GM12878 (cell line): ENCODE measurements at regions not wholly inside any gene's neighbourhood (a gene's known extent, or its start where the extent isn't known, plus 50 kb on each side); places are given as distances from the start of the nearest gene placed in this dataset.

Experiments used
- CUX1 ChIP-seq: IDR thresholded peaks from 2 replicates; pipeline ENCODE4 v1.6.1; 2012; ENCODE audit warnings: improper control_type of control experiment, low read depth, low read length; ENCODE audit not compliant: insufficient replicate concordance
- EED ChIP-seq: sonication (generic); IDR thresholded peaks from 2 replicates; pipeline ENCODE4 v1.6.1; 2016; ENCODE audit warnings: antibody characterized with exemption, low read depth
- HDGF ChIP-seq: fragments of 450-650 bp; IDR thresholded peaks from 2 replicates; pipeline ENCODE4 v1.6.1; 2016; ENCODE audit warnings: antibody characterized with exemption
- HSF1 ChIP-seq: fragments of 150-350 bp; IDR thresholded peaks from 2 replicates; pipeline ENCODE4 v1.6.1; 2014; ENCODE audit warnings: mild to moderate bottlenecking, low read depth, low read length
- LARP7 ChIP-seq: fragments of 450-650 bp; IDR thresholded peaks from 2 replicates; pipeline ENCODE4 v1.6.1; 2017; ENCODE audit warnings: mild to moderate bottlenecking
- NBN ChIP-seq: fragments of 450-650 bp; IDR thresholded peaks from 2 replicates; pipeline ENCODE4 v1.6.1; 2016
- NFYA ChIP-seq: IDR thresholded peaks from 2 replicates; pipeline ENCODE4 v1.6.1; 2011; ENCODE audit warnings: low read depth, mild to moderate bottlenecking, low read length, improper control_type of control experiment, borderline replicate concordance
- NR2C2 ChIP-seq: IDR thresholded peaks from 2 replicates; pipeline ENCODE4 v1.6.1; 2011; ENCODE audit warnings: borderline replicate concordance, low read depth; ENCODE audit not compliant: control insufficient read depth, insufficient read length
- POU2F2 ChIP-seq: IDR thresholded peaks from 3 replicates; pipeline ENCODE4 v1.6.1; 2011; ENCODE audit warnings: low read depth, mild to moderate bottlenecking, low read length, borderline replicate concordance
- RELA ChIP-seq: fragments of 450-650 bp; IDR thresholded peaks from 2 replicates; pipeline ENCODE4 v1.8.0; 2014; ENCODE audit warnings: borderline replicate concordance; ENCODE audit not compliant: partially characterized antibody
- SIX5 ChIP-seq: IDR thresholded peaks from 2 replicates; pipeline ENCODE4 v1.6.1; 2011; ENCODE audit warnings: mild to moderate bottlenecking, low read depth, low read length, moderate library complexity; ENCODE audit not compliant: severe bottlenecking
- SREBF2 ChIP-seq: IDR thresholded peaks from 2 replicates; pipeline ENCODE4 v1.6.1; 2012; ENCODE audit warnings: mild to moderate bottlenecking, low read length
- YBX1 ChIP-seq: fragments of 450-650 bp; IDR thresholded peaks from 2 replicates; pipeline ENCODE4 v1.6.1; 2016; ENCODE audit warnings: antibody characterized with exemption
- YY1 ChIP-seq: IDR thresholded peaks from 2 replicates; pipeline ENCODE4 v1.6.1; 2011; ENCODE audit warnings: low read depth, mild to moderate bottlenecking, low read length
- ZBTB11 ChIP-seq: fragments of 450-650 bp; formaldehyde crosslinking; IDR thresholded peaks from 2 replicates; pipeline ENCODE4 v1.5.0; 2022; ENCODE audit warnings: mild to moderate bottlenecking, missing genetic modification characterization
- ZBTB4 ChIP-seq: fragments of 450-650 bp; formaldehyde crosslinking; IDR thresholded peaks from 2 replicates; pipeline ENCODE4 v1.4.0; 2022; ENCODE audit warnings: mild to moderate bottlenecking, moderate library complexity
- ZNF384 ChIP-seq: IDR thresholded peaks from 2 replicates; pipeline ENCODE4 v1.6.1; 2012; ENCODE audit warnings: low read depth, mild to moderate bottlenecking, low read length, improper control_type of control experiment, borderline replicate concordance

GRCh38 chr14:65332141-65332871 is 80.2 kb upstream of the FUT8 start (continued):
- TF ChIP-seq ZBTB4 (CRISPR knock-in tag) (no peak), NR2C2 (no peak), NFYA (no peak), RELA (no peak), YBX1 (no peak), SIX5 (no peak), POU2F2 (0 out of 3 replicates have a peak, but pooled peaks have one; percentile 19), SREBF2 (no peak), NBN (no peak), ZNF384 (no peak), HSF1 (no peak), LARP7 (no peak), HDGF (no peak), YY1 (no peak), ZBTB11 (no peak), EED (peak; percentile 93), CUX1 (no peak)
